Vagina (tissue), 2 donors: ENCODE measurements at regions not wholly inside any gene's neighbourhood (a gene's known extent, or its start where the extent isn't known, plus 50 kb on each side); places are given as distances from the start of the nearest gene placed in this dataset.

Experiments
- POLR2A ChIP-seq, 2 donors: fragments of 450-650 bp; IDR thresholded peaks; one replicate each; pipeline ENCODE4 v1.6.1; 2017; ENCODE audit warnings: antibody characterized with exemption in 2 of 2, mild to moderate bottlenecking in 2 of 2, moderate library complexity in 2 of 2
- POLR2AphosphoS5 ChIP-seq, 2 donors: sonication (generic); formaldehyde crosslinking; IDR thresholded peaks; one replicate each; pipeline ENCODE4 v1.9.0; 2017; ENCODE audit warnings: antibody characterized with exemption in 2 of 2, mild to moderate bottlenecking in 2 of 2, low read depth in 1 of 2; ENCODE audit not compliant: insufficient read depth in 1 of 2
- TF ChIP-seq, protein P1 (sequence below), 3 experiments: fragments of 450-650 bp in 2 of 3; fragments of 200-600 bp in 1 of 3; sonication (generic) in 1 of 3; IDR thresholded peaks; one replicate each; pipeline ENCODE4 v1.5.1; 2017 to 2019; ENCODE audit warnings: antibody characterized with exemption in 3 of 3, mild to moderate bottlenecking in 2 of 3, moderate library complexity in 2 of 3

DNA sequence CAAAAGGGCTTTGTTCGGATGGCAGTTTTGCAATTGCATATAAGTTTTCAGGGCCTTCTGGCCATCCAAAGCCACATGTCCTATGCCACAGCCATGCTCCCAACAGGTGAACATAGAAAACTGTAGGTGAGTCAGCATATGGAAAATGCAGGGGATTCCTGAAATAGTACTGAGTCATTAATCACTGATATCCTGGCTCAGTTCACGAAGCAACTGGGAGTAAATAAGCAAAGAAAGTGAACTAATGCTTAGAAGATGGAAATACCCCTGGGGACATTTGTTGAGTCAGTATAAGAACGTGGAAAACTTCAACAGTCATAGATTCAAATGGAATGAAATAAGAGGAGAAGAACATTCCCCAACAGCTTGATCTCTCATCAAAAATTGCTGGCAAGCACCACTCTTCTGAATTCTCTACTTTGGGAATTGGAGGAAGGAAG is 148.9 kb upstream of the RUNX1 start:
- TF ChIP-seq, protein P1, sequence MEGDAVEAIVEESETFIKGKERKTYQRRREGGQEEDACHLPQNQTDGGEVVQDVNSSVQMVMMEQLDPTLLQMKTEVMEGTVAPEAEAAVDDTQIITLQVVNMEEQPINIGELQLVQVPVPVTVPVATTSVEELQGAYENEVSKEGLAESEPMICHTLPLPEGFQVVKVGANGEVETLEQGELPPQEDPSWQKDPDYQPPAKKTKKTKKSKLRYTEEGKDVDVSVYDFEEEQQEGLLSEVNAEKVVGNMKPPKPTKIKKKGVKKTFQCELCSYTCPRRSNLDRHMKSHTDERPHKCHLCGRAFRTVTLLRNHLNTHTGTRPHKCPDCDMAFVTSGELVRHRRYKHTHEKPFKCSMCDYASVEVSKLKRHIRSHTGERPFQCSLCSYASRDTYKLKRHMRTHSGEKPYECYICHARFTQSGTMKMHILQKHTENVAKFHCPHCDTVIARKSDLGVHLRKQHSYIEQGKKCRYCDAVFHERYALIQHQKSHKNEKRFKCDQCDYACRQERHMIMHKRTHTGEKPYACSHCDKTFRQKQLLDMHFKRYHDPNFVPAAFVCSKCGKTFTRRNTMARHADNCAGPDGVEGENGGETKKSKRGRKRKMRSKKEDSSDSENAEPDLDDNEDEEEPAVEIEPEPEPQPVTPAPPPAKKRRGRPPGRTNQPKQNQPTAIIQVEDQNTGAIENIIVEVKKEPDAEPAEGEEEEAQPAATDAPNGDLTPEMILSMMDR (IDR thresholded peaks at IDR 0.05) = no peak
- TF ChIP-seq POLR2A (IDR thresholded peaks at IDR 0.05) (no peak), POLR2AphosphoS5 (IDR thresholded peaks at IDR 0.05; ENCODE audit: insufficient read depth in 1 of 2, low read depth in 1 of 2) (no peak)
